ENCODE measurements at regions not wholly inside any gene's neighbourhood (a gene's known extent, or its start where the extent isn't known, plus 50 kb on each side); places are given as distances from the start of the nearest gene placed in this dataset.

GRCh38 chr1:232388363-232388762, 241.6 kb downstream of the SIPA1L2 start:
- no peak for TF ChIP-seq ZNF8 (CRISPR knock-in tag; IDR thresholded peaks at IDR 0.05)
- TF ChIP-seq ZFP30 (CRISPR knock-in tag; IDR thresholded peaks at IDR 0.05): no peak
- no peak for TF ChIP-seq CREB5 (CRISPR knock-in tag; IDR thresholded peaks at IDR 0.05; ENCODE audit: low read depth)
- TF ChIP-seq, protein P1, sequence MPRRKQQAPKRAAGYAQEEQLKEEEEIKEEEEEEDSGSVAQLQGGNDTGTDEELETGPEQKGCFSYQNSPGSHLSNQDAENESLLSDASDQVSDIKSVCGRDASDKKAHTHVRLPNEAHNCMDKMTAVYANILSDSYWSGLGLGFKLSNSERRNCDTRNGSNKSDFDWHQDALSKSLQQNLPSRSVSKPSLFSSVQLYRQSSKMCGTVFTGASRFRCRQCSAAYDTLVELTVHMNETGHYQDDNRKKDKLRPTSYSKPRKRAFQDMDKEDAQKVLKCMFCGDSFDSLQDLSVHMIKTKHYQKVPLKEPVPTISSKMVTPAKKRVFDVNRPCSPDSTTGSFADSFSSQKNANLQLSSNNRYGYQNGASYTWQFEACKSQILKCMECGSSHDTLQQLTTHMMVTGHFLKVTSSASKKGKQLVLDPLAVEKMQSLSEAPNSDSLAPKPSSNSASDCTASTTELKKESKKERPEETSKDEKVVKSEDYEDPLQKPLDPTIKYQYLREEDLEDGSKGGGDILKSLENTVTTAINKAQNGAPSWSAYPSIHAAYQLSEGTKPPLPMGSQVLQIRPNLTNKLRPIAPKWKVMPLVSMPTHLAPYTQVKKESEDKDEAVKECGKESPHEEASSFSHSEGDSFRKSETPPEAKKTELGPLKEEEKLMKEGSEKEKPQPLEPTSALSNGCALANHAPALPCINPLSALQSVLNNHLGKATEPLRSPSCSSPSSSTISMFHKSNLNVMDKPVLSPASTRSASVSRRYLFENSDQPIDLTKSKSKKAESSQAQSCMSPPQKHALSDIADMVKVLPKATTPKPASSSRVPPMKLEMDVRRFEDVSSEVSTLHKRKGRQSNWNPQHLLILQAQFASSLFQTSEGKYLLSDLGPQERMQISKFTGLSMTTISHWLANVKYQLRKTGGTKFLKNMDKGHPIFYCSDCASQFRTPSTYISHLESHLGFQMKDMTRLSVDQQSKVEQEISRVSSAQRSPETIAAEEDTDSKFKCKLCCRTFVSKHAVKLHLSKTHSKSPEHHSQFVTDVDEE (CRISPR knock-in tag; IDR thresholded peaks at IDR 0.05): no peak
- TF ChIP-seq PPARA (CRISPR knock-in tag; IDR thresholded peaks at IDR 0.05; ENCODE audit: borderline replicate concordance): no peak
- TF ChIP-seq ARNTL (CRISPR knock-in tag; IDR thresholded peaks at IDR 0.05; ENCODE audit: borderline replicate concordance, low read depth): no peak
- no peak for TF ChIP-seq ESRRG (CRISPR knock-in tag; IDR thresholded peaks at IDR 0.05)
- TF ChIP-seq, protein P2, sequence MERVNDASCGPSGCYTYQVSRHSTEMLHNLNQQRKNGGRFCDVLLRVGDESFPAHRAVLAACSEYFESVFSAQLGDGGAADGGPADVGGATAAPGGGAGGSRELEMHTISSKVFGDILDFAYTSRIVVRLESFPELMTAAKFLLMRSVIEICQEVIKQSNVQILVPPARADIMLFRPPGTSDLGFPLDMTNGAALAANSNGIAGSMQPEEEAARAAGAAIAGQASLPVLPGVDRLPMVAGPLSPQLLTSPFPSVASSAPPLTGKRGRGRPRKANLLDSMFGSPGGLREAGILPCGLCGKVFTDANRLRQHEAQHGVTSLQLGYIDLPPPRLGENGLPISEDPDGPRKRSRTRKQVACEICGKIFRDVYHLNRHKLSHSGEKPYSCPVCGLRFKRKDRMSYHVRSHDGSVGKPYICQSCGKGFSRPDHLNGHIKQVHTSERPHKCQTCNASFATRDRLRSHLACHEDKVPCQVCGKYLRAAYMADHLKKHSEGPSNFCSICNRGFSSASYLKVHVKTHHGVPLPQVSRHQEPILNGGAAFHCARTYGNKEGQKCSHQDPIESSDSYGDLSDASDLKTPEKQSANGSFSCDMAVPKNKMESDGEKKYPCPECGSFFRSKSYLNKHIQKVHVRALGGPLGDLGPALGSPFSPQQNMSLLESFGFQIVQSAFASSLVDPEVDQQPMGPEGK (CRISPR knock-in tag; IDR thresholded peaks at IDR 0.05; ENCODE audit: borderline replicate concordance): no peak
- TF ChIP-seq OSR1 (CRISPR knock-in tag; IDR thresholded peaks at IDR 0.05): no peak
- TF ChIP-seq CSDC2 (CRISPR knock-in tag; IDR thresholded peaks at IDR 0.05): no peak
- TF ChIP-seq, protein P3, sequence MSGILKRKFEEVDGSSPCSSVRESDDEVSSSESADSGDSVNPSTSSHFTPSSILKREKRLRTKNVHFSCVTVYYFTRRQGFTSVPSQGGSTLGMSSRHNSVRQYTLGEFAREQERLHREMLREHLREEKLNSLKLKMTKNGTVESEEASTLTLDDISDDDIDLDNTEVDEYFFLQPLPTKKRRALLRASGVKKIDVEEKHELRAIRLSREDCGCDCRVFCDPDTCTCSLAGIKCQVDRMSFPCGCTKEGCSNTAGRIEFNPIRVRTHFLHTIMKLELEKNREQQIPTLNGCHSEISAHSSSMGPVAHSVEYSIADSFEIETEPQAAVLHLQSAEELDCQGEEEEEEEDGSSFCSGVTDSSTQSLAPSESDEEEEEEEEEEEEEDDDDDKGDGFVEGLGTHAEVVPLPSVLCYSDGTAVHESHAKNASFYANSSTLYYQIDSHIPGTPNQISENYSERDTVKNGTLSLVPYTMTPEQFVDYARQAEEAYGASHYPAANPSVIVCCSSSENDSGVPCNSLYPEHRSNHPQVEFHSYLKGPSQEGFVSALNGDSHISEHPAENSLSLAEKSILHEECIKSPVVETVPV (CRISPR knock-in tag; IDR thresholded peaks at IDR 0.05): no peak
- no peak for TF ChIP-seq RARB (CRISPR knock-in tag; IDR thresholded peaks at IDR 0.05)
- ATAC-seq: no peak

DNA sequence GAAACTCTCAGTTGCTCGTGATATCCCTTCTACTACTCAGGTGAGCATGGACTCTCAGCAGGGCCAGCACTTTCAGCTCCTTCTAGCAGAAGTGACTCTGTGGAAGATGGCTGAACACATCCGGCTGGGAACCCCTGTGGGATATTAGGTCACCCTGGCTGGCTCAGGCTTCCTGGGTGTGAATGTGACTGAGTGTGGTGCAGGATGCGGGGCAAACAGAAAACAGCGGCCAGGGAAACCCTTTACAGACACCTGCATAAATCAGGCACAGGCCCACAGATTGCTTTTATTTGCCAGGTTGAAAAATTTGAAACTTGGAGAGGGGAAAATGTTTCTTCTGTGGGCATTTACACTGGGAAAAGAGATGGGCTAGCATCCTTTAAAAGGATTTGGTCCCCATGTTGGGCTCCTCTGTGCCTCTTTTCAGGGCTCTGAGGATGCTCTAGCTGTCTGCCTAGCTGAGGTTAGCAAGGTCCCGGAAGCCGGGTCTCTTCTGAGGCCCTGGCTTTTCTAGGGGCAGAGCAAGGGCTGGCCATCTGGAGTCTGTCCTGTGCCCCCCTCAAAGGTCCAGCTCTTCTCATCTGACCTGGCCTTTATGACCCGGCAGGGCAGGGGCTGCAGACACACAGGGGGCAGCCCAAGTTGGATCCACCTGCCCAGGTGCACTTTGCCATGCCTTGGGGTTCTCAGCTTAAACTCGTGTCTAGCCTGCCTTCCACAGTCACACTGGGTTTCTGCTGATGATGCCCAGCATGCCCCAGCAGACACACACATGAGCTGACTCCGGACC, 243.0 kb downstream of the SIPA1L2 start:
- ATAC-seq: no peak
- TF ChIP-seq OSR1 (CRISPR knock-in tag; IDR thresholded peaks at IDR 0.05) (no peak), ZFP30 (CRISPR knock-in tag; IDR thresholded peaks at IDR 0.05) (no peak), TOX (CRISPR knock-in tag; IDR thresholded peaks at IDR 0.05; ENCODE audit: borderline replicate concordance) (no peak), ZNF70 (CRISPR knock-in tag; IDR thresholded peaks at IDR 0.05) (no peak), ESRRG (CRISPR knock-in tag; IDR thresholded peaks at IDR 0.05) (no peak), ZNF8 (CRISPR knock-in tag; IDR thresholded peaks at IDR 0.05) (no peak), ZC3H10 (CRISPR knock-in tag; IDR thresholded peaks at IDR 0.05) (no peak), POU6F1 (CRISPR knock-in tag; IDR thresholded peaks at IDR 0.05; ENCODE audit: borderline replicate concordance, low read depth) (no peak), RARB (CRISPR knock-in tag; IDR thresholded peaks at IDR 0.05) (no peak), CREB5 (CRISPR knock-in tag; IDR thresholded peaks at IDR 0.05; ENCODE audit: low read depth) (no peak), ZFP3 (CRISPR knock-in tag; IDR thresholded peaks at IDR 0.05) (no peak), ZNF565 (CRISPR knock-in tag; conservative IDR thresholded peaks at IDR 0.05; ENCODE audit: low read depth) (no peak), ARNTL (CRISPR knock-in tag; IDR thresholded peaks at IDR 0.05; ENCODE audit: borderline replicate concordance, low read depth) (no peak), CSDC2 (CRISPR knock-in tag; IDR thresholded peaks at IDR 0.05) (no peak)
- TF ChIP-seq, protein P3 (CRISPR knock-in tag; IDR thresholded peaks at IDR 0.05): no peak
- TF ChIP-seq, protein P1 (CRISPR knock-in tag; IDR thresholded peaks at IDR 0.05): no peak
- TF ChIP-seq, protein P2 (CRISPR knock-in tag; IDR thresholded peaks at IDR 0.05; ENCODE audit: borderline replicate concordance): no peak
